IPS-18c (cell line): ENCODE measurements at regions not wholly inside any gene's neighbourhood (a gene's known extent, or its start where the extent isn't known, plus 50 kb on each side); places are given as distances from the start of the nearest gene placed in this dataset.
"Not testable (repeated sequence)": the region's sequence is repeated elsewhere in the genome, so short reads cannot be mapped to it uniquely, and the experiment has no call there.

Experiments
- H3K4me3 ChIP-seq: 2 replicates; pipeline ENCODE4 v1.7.0; 2013; ENCODE audit warnings: low read depth, mild to moderate bottlenecking, low read length, moderate library complexity; ENCODE audit not compliant: insufficient read depth
- H3K9me3 ChIP-seq: one replicate; pipeline ENCODE4 v1.6.1; 2013; ENCODE audit warnings: mild to moderate bottlenecking, low read length, moderate library complexity; ENCODE audit not compliant: control insufficient read depth, insufficient read depth

DNA sequence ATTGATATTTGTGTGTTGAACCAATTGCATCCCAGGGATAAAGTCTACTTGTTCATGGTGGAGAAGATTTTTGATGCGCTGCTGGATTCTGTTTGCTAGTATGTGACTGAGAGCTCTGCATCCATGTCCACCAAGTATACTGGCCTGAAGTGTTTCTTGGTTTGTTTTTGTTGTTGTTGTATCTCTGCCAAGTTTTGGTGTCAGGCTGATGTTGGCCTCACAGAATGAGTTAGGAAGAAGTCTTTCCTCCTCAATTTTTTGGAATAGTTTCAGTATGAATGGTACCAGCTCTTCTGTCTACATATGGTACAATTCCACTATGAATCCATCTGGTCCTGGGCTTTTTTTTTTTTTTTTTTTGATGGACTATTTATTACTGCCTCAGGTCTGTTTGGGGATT, 50.9 kb upstream of the OSTN start:
- Histone ChIP-seq H3K4me3 (no peak overlapping the region), H3K9me3 (no peaks in the 10 kb centered on the region)

DNA sequence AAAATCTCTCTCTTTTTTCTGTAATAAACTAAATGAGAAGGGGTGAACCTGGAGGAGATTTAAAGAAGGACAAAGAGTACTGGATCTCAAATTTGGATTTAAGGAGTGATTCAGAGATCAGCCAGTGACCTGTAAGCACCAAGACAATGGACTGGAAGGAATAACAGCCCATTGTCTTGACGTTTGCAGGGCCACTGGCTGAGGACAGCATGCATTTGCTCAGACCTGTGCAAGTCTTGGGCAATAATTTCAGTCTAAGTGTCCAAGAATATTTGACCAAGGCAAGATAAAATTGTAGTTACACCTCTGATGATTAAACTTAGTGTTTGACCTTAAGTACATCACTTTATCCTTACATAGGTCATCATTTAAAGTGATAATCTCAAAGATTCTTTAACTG, 55.8 kb upstream of the OSTN start:
- Histone ChIP-seq H3K9me3 (no peaks in the 10 kb centered on the region), H3K4me3 (no peak overlapping the region)

DNA sequence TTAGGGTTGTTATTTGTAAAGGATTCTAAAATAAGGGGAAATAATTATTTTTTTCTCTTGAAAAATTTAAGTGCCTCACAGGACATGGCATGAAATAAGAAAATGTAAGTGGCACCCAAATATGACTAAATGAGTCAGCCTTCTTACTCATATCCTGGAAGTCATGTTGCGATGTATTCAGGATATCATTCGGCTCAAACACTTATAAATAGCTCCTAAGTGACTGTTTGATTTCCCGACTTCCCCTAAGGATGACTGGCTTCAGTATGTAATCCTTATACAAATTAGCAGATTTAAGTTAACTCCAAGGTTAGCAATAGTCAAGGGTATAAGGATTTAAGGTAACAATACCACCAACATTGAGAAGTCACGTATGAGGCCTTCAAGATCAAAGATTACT, 57.3 kb upstream of the OSTN start:
- Histone ChIP-seq H3K9me3 (no peaks in the 10 kb centered on the region), H3K4me3 (no peak overlapping the region)

DNA sequence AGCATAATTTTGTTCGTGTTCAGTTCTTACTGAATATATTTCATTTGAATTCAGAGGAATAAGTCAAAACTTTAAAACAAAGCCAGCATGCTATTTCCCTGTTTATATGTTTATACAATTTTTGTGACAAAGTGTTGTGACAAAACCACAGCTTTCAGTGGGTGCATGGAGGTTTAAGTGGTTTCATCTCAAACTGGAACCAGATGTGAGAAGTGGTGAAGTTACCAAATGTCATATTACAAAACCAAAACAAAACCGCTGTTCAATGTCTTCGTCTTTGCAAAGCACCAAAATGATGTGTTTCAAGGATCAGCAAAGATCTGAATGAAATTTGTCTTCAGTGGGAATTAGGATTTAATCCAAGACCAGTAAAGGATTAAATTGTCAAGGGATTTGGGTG, 59.3 kb upstream of the OSTN start:
- Histone ChIP-seq H3K4me3 (no peak overlapping the region), H3K9me3 (no peaks in the 10 kb centered on the region)

DNA sequence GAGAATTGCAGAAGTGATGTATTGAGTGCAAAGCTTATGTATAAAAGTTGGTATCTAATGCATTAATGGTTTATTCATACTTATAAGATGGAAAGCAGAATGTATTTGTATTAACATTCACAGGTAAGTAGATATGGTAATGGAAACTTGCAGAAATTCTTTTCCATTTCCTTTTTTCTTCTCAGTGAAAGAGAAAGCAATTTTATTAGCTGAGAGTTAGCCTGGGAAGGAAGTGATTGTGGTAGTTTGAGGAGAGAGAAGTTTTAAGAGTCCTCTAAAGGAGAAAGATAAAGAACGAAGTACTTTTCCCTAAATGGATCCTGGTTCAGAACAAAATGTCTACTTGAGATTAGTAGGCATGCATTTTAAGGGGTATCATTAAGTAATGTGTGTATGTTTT, 60.1 kb upstream of the OSTN start:
- Histone ChIP-seq H3K4me3 (no peak overlapping the region), H3K9me3 (no peaks in the 10 kb centered on the region)

DNA sequence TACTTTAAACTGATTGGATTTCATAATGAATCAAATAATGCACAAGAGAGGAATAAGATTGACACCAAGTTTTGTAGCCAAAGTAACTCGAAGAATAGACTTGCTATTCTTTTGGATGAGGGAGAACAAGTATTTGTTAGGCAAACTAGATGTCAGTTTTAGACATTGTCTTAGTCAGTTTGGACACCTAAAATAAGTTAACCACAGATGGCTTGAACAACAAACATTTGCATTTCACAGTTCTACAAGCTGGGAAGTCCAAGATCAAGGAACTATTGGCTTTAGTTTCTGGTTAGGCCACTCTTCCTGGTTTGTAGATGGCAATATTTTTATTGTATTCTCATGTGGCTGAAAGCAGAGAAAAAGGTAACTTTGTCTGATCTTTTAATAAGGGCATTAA, 61.3 kb upstream of the OSTN start:
- H3K4me3 ChIP-seq, result no peak overlapping the region
- H3K9me3 ChIP-seq, result no peaks in the 10 kb centered on the region

DNA sequence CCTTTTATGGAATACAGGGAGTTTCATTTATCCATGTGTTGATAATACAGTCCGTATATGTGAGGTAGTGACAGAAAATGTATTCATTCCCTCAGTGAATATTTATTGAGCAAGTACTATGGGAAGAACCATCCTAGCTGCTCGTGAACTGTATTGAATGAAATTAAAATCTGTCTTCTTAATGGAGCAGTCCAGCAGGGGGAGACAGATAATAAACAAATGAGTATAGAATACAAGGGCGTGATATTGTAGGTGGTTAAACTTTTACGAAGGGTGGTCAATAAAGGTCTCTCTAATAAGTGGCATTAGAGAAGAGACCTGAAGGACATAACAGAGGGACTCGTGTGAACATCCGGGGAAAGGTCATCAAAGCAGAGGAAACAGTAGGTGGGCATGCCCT, 62.7 kb upstream of the OSTN start:
- Histone ChIP-seq H3K9me3 (no peaks in the 10 kb centered on the region), H3K4me3 (no peak overlapping the region)

DNA sequence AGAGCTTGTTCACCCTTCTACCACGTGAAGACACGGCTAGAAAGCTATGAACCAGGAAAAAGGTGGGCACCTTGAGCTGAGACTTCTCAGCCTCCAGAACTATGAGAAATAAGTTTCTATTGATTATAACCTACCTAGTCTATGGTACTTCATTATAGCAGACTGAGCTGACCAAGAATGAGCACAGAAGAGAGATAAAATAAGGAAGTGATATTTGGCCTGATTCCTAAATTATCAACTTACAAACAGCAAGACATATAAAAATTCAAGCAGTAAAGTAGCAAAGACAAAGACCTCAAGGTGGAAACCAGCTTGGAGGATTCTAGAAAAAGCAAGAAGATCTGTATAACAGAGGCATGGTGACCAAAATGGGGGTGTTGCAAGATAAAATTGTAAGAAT, 63.9 kb upstream of the OSTN start:
- H3K9me3 ChIP-seq, result no peaks in the 10 kb centered on the region
- no peak overlapping the region for H3K4me3 ChIP-seq

DNA sequence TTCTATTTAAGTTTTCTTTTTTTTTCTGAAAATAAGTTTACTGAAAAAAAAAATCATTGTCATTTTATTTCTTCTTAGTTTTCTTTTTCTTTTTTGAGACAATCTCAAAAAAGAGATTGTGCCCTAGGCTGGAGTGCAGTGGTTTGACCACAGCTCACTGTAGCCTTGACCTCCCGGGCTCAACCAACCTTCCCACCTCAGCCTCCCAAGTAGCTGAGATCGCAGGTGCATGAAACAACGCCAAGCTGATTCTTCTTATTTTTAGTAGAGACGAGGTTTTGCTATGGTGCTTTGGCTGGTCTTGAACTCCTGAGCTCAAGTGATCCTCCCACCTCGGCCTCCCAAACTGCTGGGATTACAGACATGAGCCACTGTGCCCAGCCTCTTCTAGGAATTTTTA, 65.7 kb upstream of the OSTN start:
- H3K4me3 ChIP-seq, result no peak overlapping the region
- no peaks in the 10 kb centered on the region for H3K9me3 ChIP-seq

DNA sequence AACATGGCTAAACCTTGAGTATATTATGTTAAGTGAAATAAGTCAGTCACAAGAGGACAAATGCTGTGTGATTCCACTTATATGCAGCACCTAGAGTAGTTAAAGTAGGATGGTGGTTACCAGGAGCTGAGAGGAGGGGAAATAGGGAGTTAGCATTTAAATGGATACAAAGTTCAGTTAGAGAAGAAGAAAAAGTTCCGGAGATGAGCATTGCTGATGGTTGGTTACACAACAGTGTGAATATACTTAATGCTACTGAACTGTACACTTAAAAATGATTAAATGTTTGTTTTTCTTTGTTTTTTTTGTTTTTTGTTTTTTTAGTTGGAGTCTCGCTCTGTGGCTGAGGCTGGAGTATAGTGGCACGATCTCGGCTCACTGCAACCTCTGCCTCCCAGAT, 67.7 kb upstream of the OSTN start:
- H3K9me3 ChIP-seq, result no peaks in the 10 kb centered on the region
- H3K4me3 ChIP-seq, result no peak overlapping the region

DNA sequence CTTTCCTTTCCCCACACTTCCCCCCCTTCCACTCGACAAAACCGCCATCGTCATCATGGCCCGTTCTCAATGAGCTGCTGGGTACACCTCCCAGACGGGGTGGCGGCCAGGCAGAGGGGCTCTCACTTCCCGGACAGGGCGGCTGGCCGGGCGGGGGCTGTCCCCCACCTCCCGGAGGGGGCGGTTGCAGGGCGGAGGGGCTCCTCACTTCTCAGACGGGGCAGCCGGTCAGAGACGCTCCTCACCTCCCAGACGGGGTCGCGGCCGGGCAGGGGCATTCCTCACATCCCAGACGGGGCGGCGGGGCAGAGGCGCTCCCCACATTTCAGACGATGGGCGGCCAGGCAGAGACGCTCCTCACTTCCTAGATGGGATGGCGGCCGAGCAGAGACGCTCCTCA, 74.2 kb upstream of the OSTN start:
- H3K9me3 ChIP-seq, H3K4me3 ChIP-seq: not testable (repeated sequence)

DNA sequence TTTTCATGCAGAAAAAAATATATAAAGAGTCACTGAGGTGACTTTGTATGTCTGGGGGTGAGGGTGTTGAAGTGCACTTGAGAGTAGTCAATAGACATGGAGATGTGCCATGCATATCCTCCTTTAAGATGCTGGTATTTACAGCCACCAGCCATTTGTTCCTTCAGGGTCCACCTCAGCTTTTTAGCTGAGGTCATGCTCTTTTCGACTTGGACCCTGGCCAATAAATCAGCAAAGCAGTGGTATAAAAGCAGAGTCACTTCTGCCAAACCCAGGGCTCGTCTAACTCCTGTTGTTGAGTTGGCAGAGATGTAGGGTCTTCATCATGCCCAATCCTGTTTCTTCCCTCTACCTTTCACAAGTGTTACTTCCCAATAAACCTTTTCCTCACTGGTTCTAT, 75.1 kb upstream of the OSTN start:
- Histone ChIP-seq H3K9me3 (peaks cover 3% of the 10 kb centered on the region), H3K4me3 (no peak overlapping the region)

DNA sequence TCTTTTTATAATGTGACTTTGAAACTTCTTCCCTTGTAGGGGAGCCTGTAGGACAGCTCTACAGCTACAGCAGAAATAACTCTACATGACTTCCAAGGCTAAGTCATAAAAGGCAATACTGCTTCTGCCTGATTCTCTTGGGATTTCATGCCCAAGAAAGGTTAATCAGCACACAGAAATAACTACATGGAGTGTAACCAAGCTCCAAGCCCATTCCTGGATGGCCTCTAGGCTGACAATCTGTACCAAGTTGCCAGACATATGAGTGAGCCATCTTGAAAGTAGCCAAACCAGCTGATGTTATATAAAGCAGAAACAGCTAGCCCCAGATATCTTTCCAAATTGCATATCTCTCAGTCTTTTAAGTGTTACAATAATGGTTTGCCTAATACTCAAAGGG, 75.8 kb upstream of the OSTN start:
- peaks cover 3% of the 10 kb centered on the region for H3K9me3 ChIP-seq

DNA sequence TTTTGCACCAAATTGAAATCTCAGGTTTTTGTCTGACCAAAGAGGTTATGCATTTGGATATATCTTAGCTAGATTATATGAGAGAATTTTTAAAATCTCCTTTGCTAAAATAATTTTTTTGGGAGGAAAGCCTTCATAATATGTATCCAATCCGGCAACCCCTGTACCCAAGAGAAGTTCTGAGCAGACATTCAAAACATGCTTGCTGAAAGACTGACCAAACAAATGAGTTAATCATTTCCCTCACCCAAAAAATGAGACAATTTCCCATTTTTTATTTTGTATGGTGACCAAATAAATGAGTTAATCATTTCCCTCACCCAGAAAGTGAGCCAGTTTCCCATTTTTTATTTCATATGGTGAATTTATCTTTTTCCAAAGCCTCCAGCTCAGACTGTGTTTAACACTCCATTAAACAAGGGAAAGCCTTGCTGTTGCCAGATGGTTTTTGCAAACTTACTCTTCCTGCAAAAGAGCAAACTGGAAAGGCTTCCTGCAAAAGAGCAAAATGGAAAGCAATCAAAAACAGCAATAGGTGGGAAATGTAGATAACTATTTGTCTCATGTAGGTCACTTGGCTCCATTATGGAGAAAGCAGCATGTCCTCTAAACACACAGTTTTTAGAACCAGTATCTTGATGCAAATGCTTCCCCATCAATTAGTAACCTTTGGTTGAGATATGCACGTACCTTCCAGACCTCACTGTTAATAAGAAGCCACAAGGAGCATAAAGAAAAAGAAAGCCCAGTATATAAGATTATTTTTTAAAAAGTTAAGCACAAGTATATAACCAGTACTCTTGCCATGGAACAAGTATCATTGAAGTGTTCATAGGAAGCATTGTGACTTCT, 78.4 kb upstream of the OSTN start:
- H3K9me3 ChIP-seq, result peaks cover 3% of the 10 kb centered on the region
- H3K4me3 ChIP-seq, result no peak overlapping the region

More for the DNA sequence above, 75.8 kb upstream of the OSTN start:
- H3K4me3 ChIP-seq, result no peak overlapping the region

DNA sequence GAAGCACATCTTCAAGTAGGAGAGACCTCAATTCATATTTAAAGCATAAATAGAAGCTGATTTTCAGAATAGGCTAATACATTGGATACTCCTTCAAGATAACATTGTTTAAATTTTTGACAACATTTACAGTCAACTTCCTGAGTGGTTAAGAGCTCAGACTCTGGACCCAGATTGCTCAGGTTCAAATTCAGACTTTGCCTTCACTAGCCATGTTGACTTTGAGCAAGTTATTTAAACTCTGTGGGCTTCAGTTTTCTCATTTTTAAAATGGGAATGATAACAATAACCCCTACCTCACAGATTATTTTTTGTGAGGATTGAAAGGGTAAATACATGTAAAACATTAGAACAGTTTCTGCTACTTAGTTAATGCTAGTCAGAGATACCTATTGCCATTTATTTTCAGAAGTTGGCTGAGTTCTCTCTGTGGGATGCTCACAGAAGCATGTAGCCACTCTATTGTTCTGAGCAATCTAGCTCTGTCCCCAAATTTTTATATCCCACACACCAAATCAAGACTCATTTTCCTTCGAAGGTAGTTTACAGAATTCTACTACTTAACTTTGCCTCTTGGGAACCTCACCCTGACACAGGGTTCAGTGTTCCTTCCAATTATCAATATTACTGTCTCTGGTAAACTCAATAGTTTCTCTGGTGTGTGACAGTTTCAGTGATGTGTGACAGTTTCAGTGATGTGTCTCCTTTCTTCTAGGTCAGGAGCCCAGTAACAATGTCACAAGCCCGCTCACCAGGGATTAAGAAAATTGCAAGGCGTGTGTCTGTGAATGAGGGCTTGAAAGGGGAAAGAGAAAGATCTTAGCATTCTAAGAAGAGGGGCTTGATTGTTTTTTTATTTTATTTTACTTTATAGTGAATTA, 79.4 kb upstream of the OSTN start:
- Histone ChIP-seq H3K4me3 (no peak overlapping the region), H3K9me3 (peaks cover 3% of the 10 kb centered on the region)

DNA sequence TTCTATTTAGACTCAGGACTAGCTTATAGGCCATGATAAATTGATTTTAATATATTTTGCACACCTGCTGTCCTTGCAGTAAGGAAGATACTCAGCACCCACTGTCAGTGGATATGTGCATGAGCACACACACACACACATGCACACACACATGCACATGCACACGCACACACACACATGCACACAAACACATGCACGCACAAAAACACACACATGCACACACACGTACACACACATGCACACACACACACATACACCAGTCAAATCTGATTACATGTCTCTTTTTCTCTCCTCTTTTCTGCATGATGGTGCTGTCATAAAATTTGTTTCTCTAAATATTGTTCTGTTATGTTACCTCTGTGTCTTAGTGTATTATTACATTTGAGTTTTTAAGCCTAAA, 87.3 kb upstream of the OSTN start:
- Histone ChIP-seq H3K4me3 (no peak overlapping the region), H3K9me3 (no peaks in the 10 kb centered on the region)

DNA sequence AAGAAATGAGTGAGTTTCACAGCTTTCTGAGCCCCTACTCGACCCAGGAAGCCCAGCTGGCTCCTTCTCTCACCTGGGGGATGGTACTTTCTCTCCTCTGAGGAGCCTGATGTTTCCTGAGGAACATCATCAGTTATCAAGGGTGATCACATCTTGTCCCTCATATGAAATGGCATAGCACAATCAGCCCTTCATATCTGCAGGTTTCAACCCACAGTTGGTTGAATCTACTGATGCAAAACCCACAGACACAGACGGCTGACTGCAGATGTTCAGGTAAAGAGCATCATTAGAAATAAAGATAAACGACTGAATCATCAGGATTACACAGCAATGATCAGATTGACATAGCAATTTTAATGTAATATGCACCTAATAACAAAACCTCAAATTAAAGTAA, 93.6 kb upstream of the OSTN start:
- no peak overlapping the region for H3K4me3 ChIP-seq
- no peaks in the 10 kb centered on the region for H3K9me3 ChIP-seq

DNA sequence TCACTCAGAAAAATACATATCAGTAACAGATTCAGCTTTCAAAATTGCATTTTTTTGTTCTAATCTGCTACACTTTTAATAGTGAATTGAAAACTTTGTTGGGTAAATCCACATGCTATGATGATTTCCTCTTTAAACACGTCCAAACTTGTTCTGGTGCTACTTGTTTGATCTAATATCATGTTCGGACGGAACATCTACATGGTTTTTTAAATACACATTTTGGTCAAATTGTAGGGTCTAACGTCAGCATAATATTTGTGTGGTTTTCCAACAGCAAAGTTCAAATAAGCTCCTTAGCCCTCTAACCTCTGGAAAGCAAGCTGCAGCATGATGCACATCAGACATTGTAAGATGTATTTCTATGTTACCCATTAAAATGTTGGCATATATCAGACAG, 98.5 kb upstream of the OSTN start:
- H3K9me3 ChIP-seq, result no peaks in the 10 kb centered on the region

More for the DNA sequence above, 98.5 kb upstream of the OSTN start:
- no peak overlapping the region for H3K4me3 ChIP-seq
